ENCODE measurements at regions not wholly inside any gene's neighbourhood (a gene's known extent, or its start where the extent isn't known, plus 50 kb on each side); places are given as distances from the start of the nearest gene placed in this dataset.

GRCh38 chr21:23858878-23859277 is 1748.4 kb downstream of the MRPL39 start:
- no peaks in the 10 kb centered on the region for H3K9me3 ChIP-seq (ENCODE audit: control insufficient read depth, insufficient read depth, low read length)
- no peak overlapping the region for H3K4me3 Mint-ChIP-seq
- no peak overlapping the region for H3K27ac Mint-ChIP-seq
- whole genome bisulfite sequencing (ENCODE audit: insufficient coverage): 67% methylated on average over 2 of the region's 2 CpGs
- no peak overlapping the region for H3K27ac ChIP-seq (ENCODE audit: low read length)
- H3K27me3 Mint-ChIP-seq (ENCODE audit: low read depth in 2 of 2): no peaks in the 10 kb centered on the region
- H3K4me1 Mint-ChIP-seq: peaks cover 23 to 26% of the 10 kb centered on the region in 2 donors
- no peaks in the 10 kb centered on the region for H3K36me3 Mint-ChIP-seq
- H3K9me3 Mint-ChIP-seq: no peaks in the 10 kb centered on the region
- H3K4me3 ChIP-seq (ENCODE audit: low read length): no peak overlapping the region
- no peak for ATAC-seq
- no peak for DNase-seq
- no peaks in the 10 kb centered on the region for H3K36me3 ChIP-seq (ENCODE audit: control insufficient read depth, insufficient read depth, low read length)
- TF ChIP-seq, protein P1, sequence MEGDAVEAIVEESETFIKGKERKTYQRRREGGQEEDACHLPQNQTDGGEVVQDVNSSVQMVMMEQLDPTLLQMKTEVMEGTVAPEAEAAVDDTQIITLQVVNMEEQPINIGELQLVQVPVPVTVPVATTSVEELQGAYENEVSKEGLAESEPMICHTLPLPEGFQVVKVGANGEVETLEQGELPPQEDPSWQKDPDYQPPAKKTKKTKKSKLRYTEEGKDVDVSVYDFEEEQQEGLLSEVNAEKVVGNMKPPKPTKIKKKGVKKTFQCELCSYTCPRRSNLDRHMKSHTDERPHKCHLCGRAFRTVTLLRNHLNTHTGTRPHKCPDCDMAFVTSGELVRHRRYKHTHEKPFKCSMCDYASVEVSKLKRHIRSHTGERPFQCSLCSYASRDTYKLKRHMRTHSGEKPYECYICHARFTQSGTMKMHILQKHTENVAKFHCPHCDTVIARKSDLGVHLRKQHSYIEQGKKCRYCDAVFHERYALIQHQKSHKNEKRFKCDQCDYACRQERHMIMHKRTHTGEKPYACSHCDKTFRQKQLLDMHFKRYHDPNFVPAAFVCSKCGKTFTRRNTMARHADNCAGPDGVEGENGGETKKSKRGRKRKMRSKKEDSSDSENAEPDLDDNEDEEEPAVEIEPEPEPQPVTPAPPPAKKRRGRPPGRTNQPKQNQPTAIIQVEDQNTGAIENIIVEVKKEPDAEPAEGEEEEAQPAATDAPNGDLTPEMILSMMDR (IDR thresholded peaks at IDR 0.05): no peak
- H3K4me1 ChIP-seq (ENCODE audit: control insufficient read depth, insufficient read depth, low read length): peaks cover 10% of the 10 kb centered on the region
- intact Hi-C loops (cut with micrococcal nuclease): no loop called here
- no peaks in the 10 kb centered on the region for H3K27me3 ChIP-seq (ENCODE audit: control insufficient read depth, insufficient read depth, low read length)

DNA sequence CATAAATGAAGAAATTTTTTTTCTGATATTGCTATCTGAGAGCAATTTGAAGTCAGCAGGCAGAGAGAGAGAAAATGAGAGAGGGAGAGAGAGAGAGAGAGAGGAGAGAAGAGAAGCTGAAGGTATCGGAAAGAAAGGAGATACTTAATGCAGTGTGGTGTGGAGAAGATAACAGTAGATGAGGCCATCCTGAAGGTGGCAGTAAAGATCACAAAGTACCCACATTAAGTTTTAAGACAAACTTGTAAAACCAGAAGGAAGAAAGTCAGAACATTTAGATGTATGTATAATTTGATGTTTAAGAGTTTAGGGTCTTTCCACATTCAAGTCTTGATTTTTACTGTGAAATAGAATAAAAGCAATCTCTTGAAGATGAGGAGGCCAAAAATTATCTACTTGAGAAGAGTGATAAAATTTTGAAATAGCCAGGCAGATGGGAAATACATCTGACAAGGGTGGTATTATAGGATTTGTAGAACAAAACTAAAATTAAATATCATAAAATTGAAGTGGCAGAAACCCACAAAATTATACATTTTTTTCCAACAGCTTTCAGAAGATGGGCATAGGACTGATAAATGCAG is 1753.4 kb downstream of the MRPL39 start:
- DNase-seq: peak in 1 of 2 donors; percentile 71

GRCh38 chr21:23837564-23837963 is 1769.7 kb downstream of the MRPL39 start:
- no peak overlapping the region for H3K4me3 Mint-ChIP-seq

More for the DNA sequence above, 1753.4 kb downstream of the MRPL39 start:
- Histone ChIP-seq H3K9me3 (ENCODE audit: control insufficient read depth, insufficient read depth, low read length) (no peaks in the 10 kb centered on the region), H3K27me3 (ENCODE audit: control insufficient read depth, insufficient read depth, low read length) (no peaks in the 10 kb centered on the region), H3K36me3 (ENCODE audit: control insufficient read depth, insufficient read depth, low read length) (no peaks in the 10 kb centered on the region), H3K4me3 (ENCODE audit: low read length) (no peak overlapping the region), H3K4me1 (ENCODE audit: control insufficient read depth, insufficient read depth, low read length) (no peaks in the 10 kb centered on the region), H3K27ac (ENCODE audit: low read length) (no peak overlapping the region)
- TF ChIP-seq, protein P1 (IDR thresholded peaks at IDR 0.05): peak; percentile 67
- Mint-ChIP-seq H3K4me3 (no peak overlapping the region), H3K27ac (no peak overlapping the region), H3K4me1 (peaks cover 6 to 15% of the 10 kb centered on the region in 2 donors), H3K36me3 (no peaks in the 10 kb centered on the region), H3K9me3 (no peaks in the 10 kb centered on the region), H3K27me3 (ENCODE audit: low read depth in 2 of 2) (no peaks in the 10 kb centered on the region)
- ATAC-seq: peak; percentile 54 to 70 (median 55)
- WGBS (ENCODE audit: insufficient coverage): 0% methylated on average over 1 of the region's 1 CpG
- intact Hi-C loops (cut with micrococcal nuclease): loop anchor here (1.0 to 5.0 kb wide), 3 partner anchors 114 to 1533 kb away; no protein-coding TSS in a partner anchor

More at GRCh38 chr21:23837564-23837963, 1769.7 kb downstream of the MRPL39 start:
- no peaks in the 10 kb centered on the region for H3K27me3 ChIP-seq (ENCODE audit: control insufficient read depth, insufficient read depth, low read length)
- H3K36me3 ChIP-seq (ENCODE audit: control insufficient read depth, insufficient read depth, low read length): no peaks in the 10 kb centered on the region
- intact Hi-C loops (cut with micrococcal nuclease): no loop called here
- no peak for ATAC-seq
- Mint-ChIP-seq H3K27ac (no peak overlapping the region), H3K9me3 (peaks cover 6 to 8% of the 10 kb centered on the region in 2 donors), H3K27me3 (ENCODE audit: low read depth in 2 of 2) (no peaks in the 10 kb centered on the region), H3K4me1 (no peaks in the 10 kb centered on the region), H3K36me3 (no peaks in the 10 kb centered on the region)
- DNase-seq: no peak
- H3K27ac ChIP-seq (ENCODE audit: low read length): no peak overlapping the region
- TF ChIP-seq, protein P1 (IDR thresholded peaks at IDR 0.05): no peak
- H3K9me3 ChIP-seq (ENCODE audit: control insufficient read depth, insufficient read depth, low read length): peaks cover 7% of the 10 kb centered on the region
- WGBS (ENCODE audit: insufficient coverage): 76% methylated on average over 2 of the region's 3 CpGs
- no peak overlapping the region for H3K4me3 ChIP-seq (ENCODE audit: low read length)
- no peaks in the 10 kb centered on the region for H3K4me1 ChIP-seq (ENCODE audit: control insufficient read depth, insufficient read depth, low read length)

All from natural killer cell (primary cell).